ENCODE measurements at regions not wholly inside any gene's neighbourhood (a gene's known extent, or its start where the extent isn't known, plus 50 kb on each side); places are given as distances from the start of the nearest gene placed in this dataset.
A peak's percentile ranks its signal among the peaks of the same experiment; 100 is the strongest.
"Not testable (repeated sequence)": the region's sequence is repeated elsewhere in the genome, so short reads cannot be mapped to it uniquely, and the experiment has no call there.

DNA sequence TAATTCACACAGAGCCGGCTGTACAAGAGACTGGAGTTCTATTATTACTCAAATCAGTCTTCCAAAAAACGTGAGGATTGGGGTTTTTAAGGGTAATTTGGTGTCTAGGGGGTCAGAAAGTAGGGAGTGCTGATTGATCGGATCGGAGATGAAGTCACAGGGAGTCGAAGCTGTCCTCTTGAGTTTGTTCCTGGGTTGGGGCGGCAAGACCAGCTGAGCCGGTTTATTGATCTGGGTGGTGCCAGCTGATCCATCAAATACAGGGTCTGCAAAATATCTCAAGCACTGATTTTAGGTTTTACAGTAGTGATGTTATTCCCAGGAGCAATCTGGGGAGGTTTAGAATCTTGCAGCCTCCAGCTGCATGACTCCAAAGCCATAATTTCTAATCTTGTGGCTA lies 262.7 kb downstream of the KCNRG start:
- no peak for DNase-seq

DNA sequence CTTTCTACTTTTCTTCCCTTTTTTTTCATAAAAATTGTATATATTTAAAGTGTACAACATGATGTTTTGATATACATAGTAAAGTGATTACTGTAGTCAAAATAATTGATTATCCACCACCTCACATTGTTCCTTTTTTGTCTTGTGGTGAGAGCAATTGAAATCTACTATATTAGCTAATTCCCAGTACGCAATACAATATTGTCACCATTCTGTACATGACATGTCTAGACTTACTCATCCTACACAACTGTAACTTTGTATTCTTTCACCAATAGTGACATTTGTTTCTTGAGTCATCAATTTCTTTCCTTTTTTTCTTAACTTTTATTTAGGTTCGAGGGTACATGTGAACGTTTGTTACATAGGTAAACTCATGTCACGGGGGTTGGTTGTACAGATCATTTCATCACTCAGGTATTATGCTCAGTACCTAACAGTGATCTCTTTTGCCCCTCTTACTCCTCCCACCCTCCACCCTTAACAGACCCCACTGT lies 265.2 kb downstream of the KCNRG start:
- no peak for DNase-seq

GRCh38 chr13:50282016-50282415 lies 266.8 kb downstream of the KCNRG start:
- no peak for DNase-seq

DNA sequence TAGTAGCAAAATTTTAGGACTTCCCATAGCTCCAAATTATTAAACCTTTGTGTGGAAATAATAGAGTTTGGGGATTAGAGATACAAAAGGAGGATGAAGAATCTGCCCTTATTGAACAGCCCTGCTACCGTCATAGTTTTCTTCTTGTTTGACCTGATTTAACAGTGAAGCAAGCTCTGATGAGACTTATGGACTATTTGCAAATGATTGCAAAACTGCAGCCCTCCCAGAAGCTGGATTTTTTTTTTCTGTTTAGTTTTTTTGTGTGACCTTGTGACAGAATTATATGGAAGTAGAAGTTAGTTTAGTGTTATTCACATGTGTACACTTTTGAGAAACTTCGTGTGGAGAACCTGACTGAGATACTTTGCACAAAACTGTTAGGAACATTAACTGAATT lies 267.8 kb downstream of the KCNRG start:
- no peak for DNase-seq

- no peak for DNase-seq
These were observed 269.3 kb downstream of the KCNRG start for GRCh38 chr13:50284540-50284939.

DNA sequence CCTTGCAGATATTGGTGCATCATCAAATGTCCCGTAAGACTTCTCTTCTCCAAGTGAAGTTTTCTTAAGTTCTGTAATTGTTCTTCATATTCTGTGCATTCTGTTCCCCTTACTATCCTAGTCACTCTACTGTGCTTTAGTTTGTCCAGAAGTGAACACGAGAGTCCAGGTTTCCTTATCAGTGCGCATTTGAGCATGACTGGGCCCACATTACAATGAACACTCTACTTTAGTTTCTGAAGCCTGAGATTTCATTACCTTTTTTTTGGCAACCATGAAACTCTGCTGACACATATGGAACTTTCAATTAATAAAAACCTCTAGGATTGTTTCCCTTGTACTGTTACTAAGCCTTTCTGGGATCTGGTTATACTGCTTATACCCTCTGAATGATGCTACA lies 270.0 kb downstream of the KCNRG start:
- DNase-seq, result no peak

DNA sequence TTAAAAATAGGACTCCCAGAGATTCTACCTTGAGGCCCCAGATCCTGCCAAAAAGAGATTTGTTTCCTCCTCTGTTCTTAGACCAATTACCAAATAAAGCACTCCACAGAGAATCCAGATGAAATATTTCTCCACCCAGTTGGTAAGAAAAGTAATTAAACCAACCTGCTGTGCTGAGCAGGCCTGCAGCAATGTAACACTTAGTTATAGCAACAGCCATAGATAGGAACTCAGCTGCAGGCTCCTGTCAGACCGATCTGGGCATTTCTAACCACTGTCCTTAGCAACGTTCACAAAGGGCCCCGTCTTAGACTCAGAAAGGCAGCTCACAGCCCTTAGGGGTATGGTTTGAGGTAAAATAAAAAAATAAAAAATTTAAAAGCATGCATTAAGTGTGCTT lies 271.1 kb downstream of the KCNRG start:
- DNase-seq, result no peak

DNA sequence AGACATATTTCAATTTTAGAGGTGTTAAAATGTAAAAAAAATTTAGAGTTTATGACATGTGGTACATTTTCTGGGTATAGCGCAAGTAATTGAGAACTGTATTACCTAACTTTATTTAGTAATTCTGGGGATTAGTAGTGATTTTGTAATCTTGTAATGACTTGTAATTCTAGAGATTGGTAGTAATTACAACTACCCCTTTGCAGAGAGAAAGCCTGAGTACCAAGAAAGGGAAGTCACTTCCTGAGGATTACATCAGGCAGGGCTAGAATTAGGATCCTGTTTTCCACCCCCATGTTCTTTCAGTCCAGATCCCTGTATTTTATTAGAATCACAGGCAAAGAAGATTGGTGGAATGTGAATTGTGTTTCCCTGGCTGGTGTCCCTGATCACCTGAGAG lies 274.9 kb downstream of the KCNRG start:
- DNase-seq, result peak; percentile 50

DNA sequence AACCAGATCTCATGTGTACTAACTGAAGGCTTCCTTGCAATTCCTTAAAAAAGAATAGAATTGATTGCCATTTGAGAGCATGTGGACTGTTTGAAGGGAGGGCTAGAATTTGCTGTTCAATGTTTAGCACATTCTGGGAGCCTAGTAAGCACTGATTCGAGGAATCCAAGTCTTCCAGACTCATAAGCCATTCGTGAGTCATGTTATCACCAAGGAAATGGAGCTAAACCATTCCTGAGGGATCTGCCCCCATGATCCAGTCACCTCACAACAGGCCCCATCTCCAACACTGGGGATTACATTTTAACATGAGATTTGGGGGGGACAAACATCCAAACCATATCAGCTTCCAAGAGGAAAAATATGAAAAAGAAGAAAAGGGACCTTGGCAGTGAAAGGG lies 276.4 kb downstream of the KCNRG start:
- no peak for DNase-seq

- no peak for DNase-seq
These were observed 276.8 kb downstream of the KCNRG start for GRCh38 chr13:50292081-50292480.

GRCh38 chr13:50294425-50294824 lies 279.2 kb downstream of the KCNRG start:
- DNase-seq, result not testable (repeated sequence)

- no peak for DNase-seq
These were observed 284.5 kb downstream of the KCNRG start for GRCh38 chr13:50299546-50300249.

DNA sequence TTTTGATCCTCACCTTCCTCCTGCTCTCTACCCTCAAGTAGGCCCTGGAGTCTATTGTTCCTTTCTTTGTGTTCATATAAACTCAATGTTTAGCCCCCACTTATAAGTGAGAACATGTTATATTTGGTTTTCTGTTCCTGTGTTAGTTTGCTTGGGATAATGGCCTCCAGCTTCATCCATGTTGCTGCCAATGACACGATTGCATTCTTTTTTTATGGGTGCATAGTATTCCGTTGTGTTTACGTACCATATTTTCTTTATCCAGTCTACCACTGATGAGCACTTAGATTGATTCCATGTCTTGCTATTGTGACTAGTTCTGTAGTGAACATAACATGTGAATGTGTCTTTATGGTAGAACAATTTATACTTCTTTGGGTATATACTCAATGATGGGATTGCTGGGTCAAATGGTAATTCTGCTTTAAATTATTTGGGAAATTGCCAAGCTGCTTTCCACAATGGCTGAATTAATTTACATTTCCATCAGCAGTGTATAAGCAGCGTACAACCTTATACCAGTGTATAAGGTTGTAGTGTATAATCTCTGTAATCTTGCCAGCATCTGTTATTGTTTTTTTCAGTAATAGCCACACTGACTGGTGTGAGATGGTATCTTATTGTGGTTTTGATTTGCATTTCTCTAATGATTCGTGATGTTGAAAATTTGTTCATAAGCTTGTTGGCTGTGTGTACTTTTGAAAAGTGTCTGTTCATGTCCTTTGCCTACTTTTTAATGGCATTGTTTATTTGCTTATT lies 288.9 kb downstream of the KCNRG start:
- DNase-seq, result no peak

DNA sequence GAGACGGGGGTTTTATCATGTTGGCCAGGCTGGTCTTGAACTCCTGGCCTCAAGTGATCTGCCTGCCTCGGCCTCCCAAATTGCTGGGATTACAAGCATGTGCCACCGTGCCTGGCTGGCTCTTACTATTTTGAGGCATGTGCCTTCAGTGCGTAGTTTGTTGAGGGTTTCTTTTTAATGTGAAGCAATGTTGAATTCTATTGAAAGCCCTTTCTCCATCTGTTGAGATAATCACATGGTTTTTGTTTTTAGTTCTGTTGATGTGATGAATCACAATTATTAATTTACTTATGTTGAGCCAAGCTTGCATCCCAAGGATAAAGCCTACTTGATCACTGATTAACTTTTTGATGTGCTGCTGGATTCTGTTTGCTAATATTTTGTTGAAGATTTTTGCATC lies 290.9 kb downstream of the KCNRG start:
- DNase-seq, result no peak

DNA sequence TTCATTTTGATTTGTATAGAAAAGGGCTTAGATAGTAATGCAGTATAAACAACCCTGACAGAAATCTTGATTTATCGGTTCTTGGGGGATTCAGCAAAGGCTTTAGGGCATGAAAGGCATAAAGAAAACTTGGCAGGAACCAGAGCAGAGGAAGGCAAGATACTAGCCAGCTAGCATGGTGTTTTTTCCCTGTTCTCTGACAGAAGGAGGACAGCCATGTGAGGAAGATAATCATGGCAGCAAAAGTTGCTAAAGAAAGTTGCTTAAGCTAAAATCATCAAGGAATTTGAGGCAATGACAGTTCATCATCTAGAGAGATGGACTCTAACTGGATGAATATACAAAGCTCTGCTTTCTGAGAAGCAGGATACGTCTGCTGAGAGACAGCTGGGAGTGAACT lies 294.1 kb downstream of the KCNRG start:
- no peak for DNase-seq

- no peak for DNase-seq
These were observed 294.8 kb downstream of the KCNRG start for GRCh38 chr13:50309882-50310594.

DNA sequence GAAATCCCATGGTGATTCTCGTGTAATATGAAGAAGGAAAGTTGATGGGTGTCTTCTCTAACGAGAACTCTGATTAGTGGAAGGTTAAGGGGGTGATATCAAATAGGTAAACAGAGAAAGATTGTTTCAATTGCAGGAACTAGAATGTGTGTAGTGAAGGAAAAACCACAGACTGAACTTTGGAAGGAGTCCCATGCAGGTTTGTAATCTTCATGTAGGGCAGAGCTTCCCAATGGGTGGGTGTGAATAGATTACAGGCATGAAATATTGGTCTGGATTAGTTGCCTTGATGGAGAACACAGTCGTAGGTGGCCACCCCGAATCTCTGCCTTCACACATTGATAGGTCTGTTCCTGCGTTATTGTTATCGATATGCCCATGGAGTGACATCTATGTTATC lies 295.5 kb downstream of the KCNRG start:
- DNase-seq, result no peak

DNA sequence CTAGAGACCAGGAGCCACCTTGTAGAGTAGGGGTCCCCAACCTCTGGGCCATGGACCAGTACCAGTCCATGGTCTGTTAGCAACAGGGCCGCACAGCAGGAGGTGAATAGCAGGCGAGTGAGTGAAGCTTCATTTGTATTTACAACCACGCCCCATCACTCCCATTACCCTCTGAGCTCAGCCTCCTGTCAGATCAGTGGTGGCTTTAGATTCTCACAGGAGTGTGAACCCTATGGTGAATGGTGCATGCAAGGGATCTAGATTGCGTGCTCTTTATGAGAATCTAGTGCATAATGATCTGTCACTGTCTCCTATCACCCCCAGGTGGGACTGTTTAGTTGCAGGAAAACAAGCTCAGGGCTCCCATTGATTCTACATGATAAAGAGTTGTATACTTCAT lies 303.6 kb downstream of the KCNRG start:
- DNase-seq, result no peak

GRCh38 chr13:50319635-50320255 lies 304.5 kb downstream of the KCNRG start:
- peak; percentile 95 for DNase-seq

DNA sequence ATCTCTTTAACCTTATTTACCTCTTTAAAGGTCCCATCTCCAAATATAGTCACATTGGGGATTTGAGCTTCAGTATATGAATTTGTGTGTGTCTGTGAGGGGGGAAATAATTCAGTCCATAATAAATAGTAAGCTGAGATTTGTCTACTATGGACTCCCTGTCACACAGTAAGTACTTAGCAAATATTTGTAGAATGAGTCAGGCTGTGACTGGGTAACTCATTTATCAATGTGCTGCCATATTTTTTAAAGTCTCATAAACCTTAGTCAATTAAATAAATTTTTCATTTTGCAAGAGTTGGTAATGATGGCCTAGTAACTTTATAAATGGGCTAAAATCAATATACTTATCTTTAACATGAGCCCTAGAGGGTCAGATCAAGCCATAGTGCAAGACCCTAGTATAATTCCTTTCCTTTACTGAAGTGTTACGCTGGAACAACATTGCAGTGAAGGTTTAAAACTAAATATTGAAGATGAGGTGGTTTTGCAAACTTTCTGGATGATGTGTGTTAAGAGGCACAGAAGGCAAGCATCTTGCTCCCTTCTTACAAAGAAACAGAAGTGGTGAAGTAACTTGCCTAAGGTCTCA lies 305.1 kb downstream of the KCNRG start:
- DNase-seq, result no peak

GRCh38 chr13:50322006-50322405 lies 306.8 kb downstream of the KCNRG start:
- peak; percentile 55 for DNase-seq

GRCh38 chr13:50323440-50324065 lies 308.3 kb downstream of the KCNRG start:
- no peak for DNase-seq
